Activated CD8-positive, alpha-beta T cell treated with anti-CD3 and anti-CD28 coated beads for 36 hours (primary cell): ENCODE measurements at regions not wholly inside any gene's neighbourhood (a gene's known extent, or its start where the extent isn't known, plus 50 kb on each side); places are given as distances from the start of the nearest gene placed in this dataset.
"Not testable (repeated sequence)": the region's sequence is repeated elsewhere in the genome, so short reads cannot be mapped to it uniquely, and the experiment has no call there.

Experiments
- ATAC-seq: fragments of 200-7000 bp; cut with Tn5 transposase; one replicate; pipeline ENCODE4 v1.10.0; 2021; ENCODE audit warnings: mild to moderate bottlenecking, moderate library complexity
- CTCF ChIA-PET: fragments of 350-600 bp; sonication (Branson Sonifier 250); formaldehyde crosslinking; loops from one replicate; lab custom pipeline; 2021; ENCODE audit warnings: antibody characterized with exemption; lab: Charles Lee
- POLR2A ChIA-PET: fragments of 350-600 bp; sonication (Branson Sonifier 250); formaldehyde crosslinking; loops from one replicate; lab custom pipeline; 2021; ENCODE audit warnings: antibody characterized with exemption; lab: Charles Lee
- DNase-seq: peaks from one replicate; pipeline ENCODE4 v3.0.0-alpha.2; 2020
- H3K27ac Mint-ChIP-seq: one replicate; pipeline ENCODE4 v1.8.0; 2021; ENCODE audit warnings: mild to moderate bottlenecking, mixed read lengths
- H3K27me3 Mint-ChIP-seq: one replicate; pipeline ENCODE4 v1.8.0; 2021; ENCODE audit warnings: mixed read lengths
- H3K36me3 Mint-ChIP-seq: one replicate; pipeline ENCODE4 v1.8.0; 2021; ENCODE audit warnings: low read depth, mixed read lengths
- H3K4me1 Mint-ChIP-seq: one replicate; pipeline ENCODE4 v1.8.0; 2021; ENCODE audit warnings: low read depth, mixed read lengths
- H3K4me3 Mint-ChIP-seq: one replicate; pipeline ENCODE4 v1.8.0; 2021; ENCODE audit warnings: mild to moderate bottlenecking, moderate library complexity, mixed read lengths
- H3K9me3 Mint-ChIP-seq: one replicate; pipeline ENCODE4 v1.8.0; 2021; ENCODE audit warnings: mixed read lengths
- CTCF ChIP-seq: fragments of 200-600 bp; IDR thresholded peaks from one replicate; pipeline ENCODE4 v1.8.0; 2022; ENCODE audit warnings: antibody characterized with exemption, mild to moderate bottlenecking
- intact Hi-C: fragments of 100-400 bp; cut with micrococcal nuclease; formaldehyde crosslinking; loops from one replicate; pipeline ENCODE4 v1.10.0; 2022

GRCh38 chr18:66419400-66419799, 184.5 kb downstream of the CDH19 start:
- H3K4me1 Mint-ChIP-seq = no peaks in the 10 kb centered on the region
- no peak overlapping the region for H3K27ac Mint-ChIP-seq
- POLR2A ChIA-PET = no interaction called here
- TF ChIP-seq CTCF = no peak
- peaks cover 1% of the 10 kb centered on the region for H3K9me3 Mint-ChIP-seq
- DNase-seq = no peak
- CTCF ChIA-PET = no interaction called here
- H3K4me3 Mint-ChIP-seq = no peak overlapping the region
- no peaks in the 10 kb centered on the region for H3K27me3 Mint-ChIP-seq
- intact Hi-C loops = no loop called here
- ATAC-seq = no peak
- no peaks in the 10 kb centered on the region for H3K36me3 Mint-ChIP-seq

GRCh38 chr18:66410692-66411091, 193.2 kb downstream of the CDH19 start:
- ChIA-PET POLR2A (no interaction called here), CTCF (no interaction called here)
- H3K4me3 Mint-ChIP-seq = no peak overlapping the region
- no peaks in the 10 kb centered on the region for H3K27me3 Mint-ChIP-seq
- DNase-seq = no peak
- intact Hi-C loops = no loop called here
- no peak overlapping the region for H3K27ac Mint-ChIP-seq
- H3K9me3 Mint-ChIP-seq = peaks cover 2% of the 10 kb centered on the region
- no peaks in the 10 kb centered on the region for H3K4me1 Mint-ChIP-seq
- TF ChIP-seq CTCF = no peak
- no peaks in the 10 kb centered on the region for H3K36me3 Mint-ChIP-seq
- ATAC-seq = no peak

GRCh38 chr18:66395671-66396218, 208.1 kb downstream of the CDH19 start:
- ChIA-PET POLR2A (no interaction called here), CTCF (no interaction called here)
- ATAC-seq (no peak), DNase-seq (no peak)
- intact Hi-C loops = no loop called here
- Mint-ChIP-seq H3K27ac (no peak overlapping the region), H3K9me3 (peaks cover 19% of the 10 kb centered on the region), H3K4me1 (no peaks in the 10 kb centered on the region), H3K4me3 (no peak overlapping the region), H3K27me3 (no peaks in the 10 kb centered on the region), H3K36me3 (no peaks in the 10 kb centered on the region)
- TF ChIP-seq CTCF = no peak

- Mint-ChIP-seq H3K27ac (no peak overlapping the region), H3K4me3 (no peak overlapping the region), H3K4me1 (no peaks in the 10 kb centered on the region), H3K36me3 (no peaks in the 10 kb centered on the region), H3K27me3 (no peaks in the 10 kb centered on the region), H3K9me3 (peaks cover 23% of the 10 kb centered on the region)
- ATAC-seq (no peak), DNase-seq (no peak)
- POLR2A ChIA-PET = no interaction called here
- CTCF ChIA-PET = no interaction called here
- intact Hi-C loops = no loop called here
- TF ChIP-seq CTCF = no peak
Measured at GRCh38 chr18:66393463-66393862, 210.4 kb downstream of the CDH19 start.

GRCh38 chr18:66377291-66377690, 226.6 kb downstream of the CDH19 start:
- ChIA-PET POLR2A (no interaction called here), CTCF (no interaction called here)
- Mint-ChIP-seq H3K4me1 (no peaks in the 10 kb centered on the region), H3K36me3 (no peaks in the 10 kb centered on the region), H3K9me3 (peaks cover 5% of the 10 kb centered on the region), H3K4me3 (no peak overlapping the region), H3K27ac (no peak overlapping the region), H3K27me3 (no peaks in the 10 kb centered on the region)
- TF ChIP-seq CTCF = no peak
- no peak for DNase-seq
- intact Hi-C loops = no loop called here
- ATAC-seq = no peak

- H3K27me3 Mint-ChIP-seq, H3K9me3 Mint-ChIP-seq, H3K36me3 Mint-ChIP-seq, H3K4me3 Mint-ChIP-seq, H3K4me1 Mint-ChIP-seq, POLR2A ChIA-PET, H3K27ac Mint-ChIP-seq, CTCF ChIA-PET, ATAC-seq, intact Hi-C loops, DNase-seq: not testable (repeated sequence)
Measured at GRCh38 chr18:66375391-66375790, 228.5 kb downstream of the CDH19 start.
